ENCODE measurements at regions not wholly inside any gene's neighbourhood (a gene's known extent, or its start where the extent isn't known, plus 50 kb on each side); places are given as distances from the start of the nearest gene placed in this dataset.
"Not testable (repeated sequence)": the region's sequence is repeated elsewhere in the genome, so short reads cannot be mapped to it uniquely, and the experiment has no call there.

DNA sequence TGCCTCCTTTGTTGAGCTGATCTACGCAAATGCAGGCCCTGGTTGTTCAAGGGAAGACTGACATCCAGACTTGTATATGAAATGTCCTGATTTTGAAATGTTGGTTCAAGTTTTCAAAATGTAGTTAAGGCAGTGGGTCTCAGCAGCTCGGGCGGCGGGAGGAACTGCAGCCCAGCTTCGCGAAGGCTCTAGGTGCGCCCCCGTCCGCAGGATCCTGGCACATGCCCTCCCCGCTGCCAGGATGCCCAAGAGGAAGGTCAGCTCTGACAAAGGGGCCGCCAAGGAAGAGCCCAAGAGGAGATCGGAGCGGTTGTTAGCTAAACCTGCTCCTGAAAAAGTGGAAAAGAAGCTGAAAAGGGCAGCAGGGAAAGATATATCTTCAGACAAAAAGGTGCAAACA lies 1310.1 kb downstream of the ADGRL3 start:
- no peak for DNase-seq

DNA sequence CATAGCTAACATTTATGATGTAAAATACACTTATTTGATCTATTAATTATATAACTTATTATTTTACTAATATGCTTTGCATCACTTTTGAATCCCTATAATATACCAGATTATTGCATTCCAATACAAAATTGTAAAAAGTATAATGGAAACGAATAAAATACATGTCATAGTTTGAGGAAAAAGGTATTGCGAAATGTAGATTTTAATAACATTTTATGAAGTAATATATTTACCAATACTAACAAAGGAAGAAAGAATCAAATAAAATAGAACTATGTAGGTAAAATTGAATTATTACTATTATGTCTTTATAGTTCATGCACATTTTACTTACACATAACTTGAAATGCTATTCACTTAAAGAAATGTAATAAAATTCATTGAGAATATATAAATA lies 1300.2 kb downstream of the ADGRL3 start:
- DNase-seq: no peak

DNA sequence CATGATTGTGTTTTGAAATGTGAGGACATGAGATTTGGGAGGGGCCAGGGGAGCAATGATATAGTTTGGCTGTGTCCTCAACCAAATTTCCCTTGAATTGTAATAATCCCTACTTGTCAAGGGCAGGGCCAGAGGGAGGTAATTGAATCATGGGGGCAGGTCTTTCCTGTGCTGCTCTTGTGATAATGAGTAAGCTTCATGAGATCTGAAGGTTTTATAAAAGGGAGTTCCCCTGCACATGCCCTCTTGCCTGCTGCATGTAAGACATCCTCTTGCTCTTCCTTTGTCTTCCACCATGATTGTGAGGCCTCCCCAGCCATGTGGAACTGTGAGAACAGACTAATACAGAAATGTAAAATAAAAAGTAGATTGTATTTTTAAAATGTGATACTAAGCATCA lies 1294.9 kb downstream of the ADGRL3 start:
- DNase-seq: no peak

DNA sequence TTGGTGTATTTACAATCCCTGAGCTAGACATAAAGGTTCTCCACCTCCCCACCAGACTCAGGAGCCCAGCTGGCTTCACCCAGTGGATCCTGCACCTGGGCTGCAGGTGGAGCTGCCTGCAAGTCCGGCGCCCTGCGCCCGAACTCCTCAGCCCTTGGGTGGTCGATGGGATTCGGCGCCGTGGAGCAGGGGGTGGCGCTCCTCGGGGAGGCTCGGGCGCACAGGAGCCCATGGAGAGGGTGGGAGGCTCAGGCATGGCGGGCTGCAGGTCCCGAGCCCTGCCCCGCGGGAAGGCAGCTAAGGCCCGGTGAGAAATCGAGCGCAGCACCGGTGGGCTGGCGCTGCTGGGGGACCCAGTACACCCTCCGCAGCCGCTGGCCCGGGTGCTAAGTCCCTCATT lies 1291.6 kb downstream of the ADGRL3 start:
- not testable (repeated sequence) for DNase-seq

DNA sequence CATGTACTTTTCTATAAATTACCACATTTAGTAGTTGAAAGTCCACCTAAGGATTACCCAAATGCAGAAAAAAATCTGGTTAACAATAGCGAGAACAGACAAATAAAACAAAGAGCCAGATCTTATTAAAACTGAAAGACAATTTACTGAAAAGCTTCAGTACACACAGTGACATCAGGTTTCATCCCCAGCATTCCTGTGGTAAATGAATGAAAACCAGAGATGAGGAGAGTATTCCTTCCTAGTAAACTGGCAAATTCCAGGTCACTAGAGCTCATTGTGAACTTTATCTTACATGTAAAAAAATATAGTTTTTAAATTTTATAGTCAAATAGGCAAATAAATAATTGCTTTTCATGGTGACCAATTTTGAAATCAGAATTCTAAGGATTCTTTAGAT lies 1290.5 kb downstream of the ADGRL3 start:
- no peak for DNase-seq

DNA sequence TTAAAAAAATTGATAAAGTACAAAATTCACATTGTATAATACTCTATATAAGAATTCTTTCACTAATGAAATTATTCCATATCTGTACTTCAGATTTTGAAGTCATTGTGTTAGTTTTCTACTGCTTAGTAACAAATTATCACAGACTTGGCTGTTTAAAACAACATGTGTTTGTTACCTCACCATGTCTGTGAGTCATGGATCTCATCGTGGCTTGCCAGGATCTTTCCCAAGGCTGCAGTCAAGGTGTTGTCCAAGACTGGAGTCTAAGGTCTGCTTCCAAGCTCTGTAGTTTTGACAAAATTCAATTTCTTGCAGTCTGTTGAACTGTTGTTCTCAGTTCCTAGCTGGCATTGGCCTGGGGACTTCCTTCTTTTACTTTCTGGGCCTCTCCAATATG lies 1286.9 kb downstream of the ADGRL3 start:
- DNase-seq: no peak

DNA sequence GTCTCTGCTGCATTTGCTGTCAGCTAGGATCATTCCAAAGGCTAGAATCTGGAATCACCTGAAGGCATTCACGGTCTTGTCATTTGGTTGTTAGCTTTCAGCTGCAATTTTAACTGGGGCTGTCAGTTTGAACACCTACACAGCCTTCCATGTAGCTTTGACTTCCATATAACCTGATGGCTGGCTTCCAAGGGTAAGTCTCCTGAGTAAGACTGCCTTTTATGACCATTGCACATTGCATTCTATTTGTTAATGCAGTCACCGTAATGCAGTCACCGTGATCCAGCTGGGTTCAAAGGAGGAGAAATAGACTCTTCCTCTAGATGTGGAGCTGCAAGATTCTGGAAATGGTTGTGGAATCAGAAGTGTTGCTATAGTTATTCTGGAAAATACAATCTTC lies 1284.2 kb downstream of the ADGRL3 start:
- no peak for DNase-seq

DNA sequence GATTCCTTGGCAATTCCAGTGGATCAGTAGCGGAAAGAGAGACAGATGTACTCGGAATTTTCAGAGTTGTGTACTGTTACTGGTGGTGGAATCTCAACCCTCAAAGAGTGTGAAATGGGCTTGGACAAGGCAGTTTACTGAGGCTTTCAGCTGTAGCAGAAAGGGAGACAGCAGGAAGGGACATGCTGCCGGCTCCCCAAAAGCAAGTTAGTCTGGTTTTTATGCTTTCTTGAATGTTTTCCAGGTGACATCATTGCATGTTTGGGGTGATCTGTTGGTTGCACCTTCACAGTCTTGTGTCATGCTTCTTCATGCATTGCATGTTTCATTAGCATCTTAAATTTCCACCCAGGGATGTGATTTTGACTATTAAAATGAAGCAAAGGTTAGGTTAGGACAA lies 1282.2 kb downstream of the ADGRL3 start:
- no peak for DNase-seq

DNA sequence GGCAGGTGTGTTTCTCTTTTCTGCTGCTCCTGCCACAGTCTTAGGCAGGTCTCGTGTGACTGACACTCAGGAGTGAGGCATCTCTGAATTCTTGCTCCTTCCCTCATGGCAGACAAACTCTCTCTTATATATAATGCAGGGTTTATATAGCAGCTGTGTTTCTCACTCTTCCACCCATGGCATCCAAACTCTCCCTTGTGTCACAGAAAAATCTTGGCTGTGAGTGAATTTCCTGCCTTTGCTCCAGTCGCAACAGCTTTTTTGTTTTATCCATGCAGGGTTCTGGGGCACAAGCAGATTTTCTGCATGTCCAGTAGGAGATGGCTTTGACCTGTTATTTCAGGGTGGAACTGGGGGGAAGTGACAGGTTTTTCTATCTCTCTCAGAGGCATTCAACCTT lies 1275.5 kb downstream of the ADGRL3 start:
- no peak for DNase-seq

DNA sequence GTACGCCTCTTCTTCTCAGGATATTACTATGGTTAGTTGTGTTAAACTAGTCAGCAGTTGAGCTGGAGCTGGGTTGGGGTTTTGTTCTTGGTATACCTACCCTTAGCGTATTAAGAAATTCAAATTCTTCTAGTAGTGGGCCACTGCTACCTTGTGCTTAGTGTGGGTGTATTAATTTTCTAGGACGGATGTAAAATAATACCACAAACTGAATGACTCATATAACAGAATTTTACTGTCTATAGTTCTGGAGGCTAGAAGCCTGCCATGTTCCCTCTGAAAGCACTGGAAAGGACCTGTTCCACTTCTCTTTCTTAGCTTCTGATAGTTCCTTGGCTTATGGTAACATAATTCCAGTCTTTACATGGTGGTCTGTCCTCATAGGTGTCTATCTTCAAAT lies 1274.7 kb downstream of the ADGRL3 start:
- no peak for DNase-seq

DNA sequence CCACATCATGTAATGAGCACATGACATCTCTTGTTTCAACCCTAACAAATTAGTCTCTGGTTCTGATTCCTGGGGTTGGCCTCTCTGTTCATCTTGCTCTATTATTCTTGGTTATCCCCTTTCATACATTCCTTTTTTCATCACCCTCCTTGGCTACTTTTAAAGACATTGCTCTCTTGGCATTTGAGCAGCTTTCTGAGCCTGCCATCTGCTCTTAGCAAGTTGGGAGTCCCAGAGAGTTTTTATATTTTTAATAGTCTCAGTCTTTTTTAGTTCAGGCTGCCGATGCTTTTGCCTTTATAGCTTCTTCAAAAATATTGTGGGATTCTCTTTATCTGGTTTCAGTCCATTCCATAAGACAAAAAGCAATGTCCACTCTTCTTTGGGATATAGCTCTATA lies 1270.9 kb downstream of the ADGRL3 start:
- no peak for DNase-seq

DNA sequence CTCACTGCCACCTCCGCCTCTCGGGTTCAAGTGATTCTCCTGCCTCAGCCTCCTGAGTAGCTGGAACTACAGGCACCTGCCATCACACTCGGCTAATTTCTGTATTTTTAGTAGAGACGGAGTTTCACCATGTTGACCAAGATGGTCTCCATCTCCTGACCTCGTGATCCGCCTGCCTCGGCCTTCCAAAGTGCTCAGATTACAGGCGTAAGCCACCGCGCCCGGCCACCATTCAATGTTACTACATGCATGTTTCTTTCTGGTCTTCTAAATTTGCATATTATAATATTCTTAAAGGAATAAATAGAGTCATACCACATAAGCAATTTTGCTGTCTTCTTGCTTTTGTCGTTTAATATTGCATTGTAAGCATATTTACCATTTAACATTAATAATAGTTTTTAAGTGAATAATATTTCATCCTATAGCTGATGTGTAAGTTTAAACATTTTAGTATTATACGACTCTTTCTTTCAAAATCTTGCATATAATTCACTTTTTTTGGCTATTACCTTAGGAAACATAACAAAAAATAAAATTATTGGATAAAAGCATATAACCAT lies 1270.4 kb downstream of the ADGRL3 start:
- DNase-seq: no peak

DNA sequence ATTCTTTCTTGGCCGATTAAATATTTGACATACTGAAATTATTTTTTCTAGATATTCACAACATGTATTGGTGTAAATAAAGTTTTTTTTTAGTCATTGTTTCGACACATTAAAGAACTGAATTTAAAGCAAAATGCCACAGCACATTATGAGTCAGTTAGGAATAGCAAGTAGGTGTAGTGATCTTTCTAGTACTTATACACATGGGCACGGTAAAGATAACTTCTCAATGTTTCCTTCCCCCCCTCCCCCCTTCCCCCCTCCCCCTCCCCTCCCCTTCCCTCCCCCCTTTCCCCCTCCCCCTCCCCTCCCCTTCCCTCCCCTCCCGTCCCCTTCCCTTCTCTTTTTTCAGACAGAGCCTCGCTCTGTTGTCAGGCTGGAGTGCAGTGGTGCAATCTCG lies 1269.9 kb downstream of the ADGRL3 start:
- DNase-seq: no peak

DNA sequence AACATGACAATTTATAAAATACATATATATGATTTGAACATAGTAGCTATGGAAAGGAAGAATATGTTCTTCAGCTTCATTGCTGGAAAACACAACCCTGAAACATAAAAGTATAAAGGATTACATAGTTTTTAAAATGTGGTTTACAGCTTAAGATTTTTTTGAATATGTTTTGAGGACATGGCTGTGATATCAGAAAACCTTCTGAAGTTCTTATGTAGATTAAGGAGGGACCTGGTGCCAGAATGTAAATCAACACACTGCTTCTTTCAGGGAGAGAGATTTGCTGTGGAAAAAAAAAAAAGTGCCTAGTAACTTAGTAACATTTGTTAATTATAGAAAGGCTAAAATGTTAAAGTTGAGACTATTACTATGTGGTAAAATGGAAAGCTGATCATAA lies 1261.8 kb downstream of the ADGRL3 start:
- no peak for DNase-seq

DNA sequence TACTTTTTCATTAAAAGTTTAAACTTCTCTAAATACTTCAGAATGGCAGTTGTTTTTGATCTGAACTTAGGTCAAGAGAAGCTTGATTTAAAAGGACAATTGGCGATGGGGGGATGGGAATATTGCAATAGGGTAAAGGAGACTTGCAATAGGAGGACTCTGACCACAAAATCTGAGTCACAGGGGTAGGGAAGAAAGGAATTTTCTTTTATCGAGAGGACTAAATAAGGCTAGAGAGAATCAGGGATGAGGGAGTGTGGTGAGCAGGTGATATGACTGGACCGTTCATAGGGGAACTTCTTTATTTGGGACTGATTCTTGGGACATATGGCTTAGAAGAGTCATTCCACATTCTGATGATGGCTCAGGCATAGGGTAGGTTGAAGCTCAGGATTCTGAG lies 1260.2 kb downstream of the ADGRL3 start:
- no peak for DNase-seq

DNA sequence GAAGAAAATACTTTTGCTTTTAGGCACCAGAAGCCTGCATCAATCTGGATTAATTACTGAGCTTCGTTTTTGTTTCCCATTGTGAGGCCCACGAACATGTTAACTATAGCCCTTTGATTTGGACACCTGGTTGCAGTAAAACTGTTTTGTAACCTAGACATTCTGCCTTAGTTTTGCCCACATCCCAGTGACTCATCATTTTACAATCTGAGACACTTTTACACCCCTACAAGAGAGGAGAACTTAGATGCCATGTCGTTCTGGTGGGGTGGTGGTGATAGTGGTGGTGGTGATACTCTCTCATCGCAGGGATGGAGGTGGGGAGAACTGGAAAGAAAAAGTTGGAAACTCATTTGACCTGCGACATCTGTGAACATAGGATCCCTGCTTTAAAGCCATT lies 1257.2 kb downstream of the ADGRL3 start:
- DNase-seq: no peak

DNA sequence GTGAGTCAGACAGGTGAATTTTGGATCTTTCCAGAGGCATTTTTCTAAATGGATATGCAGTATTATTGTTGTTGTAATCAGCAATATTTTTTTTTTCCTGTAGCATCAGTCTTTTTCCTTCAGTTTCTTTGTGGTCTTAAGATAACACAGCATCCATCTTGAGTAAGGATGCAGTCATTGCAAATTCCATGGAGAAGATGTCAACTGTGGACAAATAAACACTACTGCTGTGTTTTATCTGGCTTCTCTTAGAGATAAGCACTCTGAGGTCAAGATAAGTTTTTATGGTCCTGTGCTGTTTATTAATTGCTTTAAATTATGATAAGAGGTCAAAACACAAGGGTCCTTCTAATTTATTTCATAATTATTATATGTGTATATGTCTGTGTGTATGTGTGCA lies 1255.7 kb downstream of the ADGRL3 start:
- no peak for DNase-seq

DNA sequence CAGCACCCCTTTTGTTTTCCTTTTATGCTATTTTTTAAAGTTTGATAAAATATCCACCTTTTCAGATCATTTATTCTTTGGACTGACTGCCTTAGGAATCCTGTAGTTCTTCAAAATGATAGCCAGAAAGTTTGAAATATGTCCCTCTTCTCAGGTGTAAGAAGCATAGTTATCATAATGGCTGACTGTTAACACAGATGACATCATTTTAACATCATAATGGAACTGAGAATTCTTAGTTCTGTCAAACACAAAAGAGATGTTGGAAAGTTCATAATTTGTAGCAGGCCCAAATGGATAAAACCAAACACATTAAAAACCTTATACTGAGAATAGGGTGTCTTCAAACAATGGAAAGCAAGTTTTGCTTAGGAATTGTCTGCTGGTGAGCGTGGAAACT lies 1254.4 kb downstream of the ADGRL3 start:
- DNase-seq: no peak

DNA sequence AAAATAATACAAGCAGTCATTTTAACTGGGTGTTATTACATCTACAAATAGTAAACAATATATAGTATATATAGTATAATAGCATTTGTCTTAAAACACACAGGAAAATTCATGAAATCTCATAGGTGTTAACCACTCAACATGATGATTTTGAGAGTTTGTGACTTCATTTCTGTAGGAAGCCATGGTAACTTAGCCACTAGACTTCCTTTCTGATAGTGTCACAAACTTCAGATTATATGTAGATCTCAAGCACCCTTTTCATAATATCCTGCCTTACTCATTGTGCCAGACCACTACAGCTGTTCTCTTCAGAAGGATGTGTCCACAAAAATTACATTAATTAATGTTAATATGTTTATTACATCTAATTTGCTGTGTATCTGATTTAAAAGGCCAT lies 1250.6 kb downstream of the ADGRL3 start:
- no peak for DNase-seq

DNA sequence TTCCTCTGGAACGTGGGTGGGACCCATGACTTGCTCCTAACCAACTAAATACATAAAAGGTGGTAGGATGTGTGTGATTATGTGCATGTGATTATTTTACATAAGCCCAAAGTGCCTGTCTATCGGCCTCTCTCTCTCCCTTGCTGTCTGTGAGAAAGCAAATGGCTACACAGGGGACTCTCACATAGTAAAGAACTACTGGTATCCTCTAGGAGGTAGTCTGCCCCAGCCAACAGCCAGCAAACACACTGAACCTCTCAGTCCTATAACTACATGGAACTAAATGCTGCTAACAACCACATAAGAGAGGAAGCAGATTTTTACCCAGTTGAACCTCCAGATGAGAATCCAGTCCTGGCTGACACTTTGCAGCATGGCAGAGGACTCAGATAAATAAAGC lies 1249.4 kb downstream of the ADGRL3 start:
- no peak for DNase-seq

DNA sequence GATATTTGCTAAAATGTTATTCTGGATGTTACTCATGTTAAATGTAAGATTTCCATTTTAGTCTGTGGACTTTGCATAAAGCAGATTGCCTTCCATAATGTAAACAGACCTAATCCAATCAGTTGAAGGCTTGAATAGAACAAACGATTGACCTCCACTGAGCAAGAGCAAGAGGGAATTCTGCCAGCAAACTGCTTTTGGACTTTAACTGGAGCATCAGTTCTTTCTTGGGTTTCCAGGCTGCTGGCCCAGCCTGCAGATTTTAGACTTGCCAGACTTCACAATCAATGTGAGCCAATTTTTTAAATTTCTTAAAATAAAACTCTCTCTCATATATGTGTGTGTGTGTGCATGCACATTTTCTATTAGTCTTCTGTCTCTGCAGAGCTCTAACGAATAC lies 1248.8 kb downstream of the ADGRL3 start:
- no peak for DNase-seq

DNA sequence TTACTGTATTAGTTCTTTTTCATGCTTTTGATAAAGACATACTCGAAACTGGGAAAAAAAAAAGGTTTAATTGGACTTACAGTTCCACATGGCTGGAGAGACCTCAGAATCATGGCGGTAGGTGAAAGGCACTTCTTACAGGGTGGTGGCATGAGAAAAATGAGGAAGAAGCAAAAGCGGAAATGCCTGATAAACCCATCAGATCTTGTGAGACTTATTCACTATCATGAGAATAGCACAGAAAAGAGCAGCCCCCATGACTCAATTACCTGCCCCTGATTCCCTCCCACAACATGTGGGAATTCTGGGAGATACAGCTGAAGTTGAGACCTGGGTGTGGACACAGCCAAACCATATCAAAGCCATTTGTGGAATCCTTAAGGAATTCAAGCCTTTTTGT lies 1238.9 kb downstream of the ADGRL3 start:
- no peak for DNase-seq

DNA sequence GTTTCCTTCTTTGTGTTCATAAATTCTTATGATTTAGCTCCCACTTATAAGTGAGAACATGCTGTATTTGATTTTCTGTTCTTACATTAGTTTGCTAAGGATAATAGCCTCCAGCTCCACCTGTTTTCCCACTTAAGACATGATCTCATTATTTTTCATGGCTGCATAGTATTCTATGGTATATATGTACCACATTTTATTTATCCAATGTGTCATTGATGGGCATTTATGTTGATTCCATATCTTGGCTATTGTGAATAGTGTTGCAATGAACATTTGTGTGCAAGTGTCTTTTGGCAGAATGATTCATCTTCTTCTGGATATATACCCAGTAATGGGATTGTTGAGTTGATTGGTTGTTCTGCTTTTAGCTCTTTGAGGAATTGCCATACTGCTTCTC lies 1234.8 kb downstream of the ADGRL3 start:
- DNase-seq: no peak

DNA sequence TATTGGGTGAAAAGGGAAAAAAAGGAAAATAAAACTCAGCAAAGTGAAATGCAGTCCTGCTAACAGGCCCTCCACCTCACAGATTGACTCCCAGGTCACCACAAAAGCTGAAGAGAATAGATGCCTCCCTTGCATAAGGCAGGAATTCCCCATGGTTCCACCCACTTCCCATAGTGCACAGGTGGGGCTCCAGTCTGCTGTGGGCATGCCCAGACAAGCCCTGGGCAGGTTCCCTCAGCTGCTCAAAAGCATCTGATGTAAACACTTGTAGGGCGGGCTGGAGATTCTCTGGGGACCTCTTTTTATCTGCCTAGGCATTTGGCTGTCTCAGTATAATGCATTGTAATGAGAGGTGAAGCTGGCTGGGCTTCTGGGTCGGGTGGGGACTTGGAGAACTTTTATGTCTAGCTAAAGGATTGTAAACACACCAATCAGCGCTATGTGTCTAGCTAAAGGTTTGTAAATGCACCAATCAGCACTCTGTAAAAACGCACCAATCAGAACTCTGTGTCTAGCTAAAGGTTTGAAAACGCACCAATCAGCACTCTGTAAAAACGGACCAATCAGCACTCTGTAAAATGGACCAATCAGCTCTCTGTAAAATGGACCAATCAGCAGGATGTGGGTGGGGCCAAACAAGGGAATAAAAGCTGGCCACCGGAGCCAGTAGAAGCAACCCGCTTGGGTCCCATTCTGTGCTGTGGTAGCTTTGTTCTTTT lies 1231.5 kb downstream of the ADGRL3 start:
- not testable (repeated sequence) for DNase-seq

DNA sequence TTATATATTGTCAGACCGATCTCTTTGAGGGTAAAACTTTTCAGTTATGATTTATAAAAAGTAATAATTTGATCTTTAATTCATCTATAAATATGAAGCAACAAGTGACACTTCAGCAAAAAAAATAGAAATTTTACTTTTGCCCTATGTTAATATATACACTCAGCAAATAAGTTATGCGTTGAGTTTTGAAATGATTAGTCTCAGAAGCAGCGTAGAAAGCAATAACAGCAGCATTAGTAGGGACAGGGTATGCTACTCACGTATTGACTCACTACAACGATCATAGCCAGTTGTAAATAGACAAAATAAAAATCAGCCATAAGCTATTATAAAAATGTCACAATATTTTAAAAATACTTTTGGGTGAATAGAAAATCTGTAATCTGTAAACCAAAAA lies 1229.2 kb downstream of the ADGRL3 start:
- DNase-seq: no peak
